DMS114 treated with DMSO at 0.1 percent for 48 hours (cell line): ENCODE measurements at regions not wholly inside any gene's neighbourhood (a gene's known extent, or its start where the extent isn't known, plus 50 kb on each side); places are given as distances from the start of the nearest gene placed in this dataset.
"Not testable (repeated sequence)": the region's sequence is repeated elsewhere in the genome, so short reads cannot be mapped to it uniquely, and the experiment has no call there.

Experiments used
- DNase-seq: peaks from one replicate; lab custom pipeline; 2025; ENCODE audit not compliant: unreplicated experiment; lab: John Stamatoyannopoulos, UW

DNA sequence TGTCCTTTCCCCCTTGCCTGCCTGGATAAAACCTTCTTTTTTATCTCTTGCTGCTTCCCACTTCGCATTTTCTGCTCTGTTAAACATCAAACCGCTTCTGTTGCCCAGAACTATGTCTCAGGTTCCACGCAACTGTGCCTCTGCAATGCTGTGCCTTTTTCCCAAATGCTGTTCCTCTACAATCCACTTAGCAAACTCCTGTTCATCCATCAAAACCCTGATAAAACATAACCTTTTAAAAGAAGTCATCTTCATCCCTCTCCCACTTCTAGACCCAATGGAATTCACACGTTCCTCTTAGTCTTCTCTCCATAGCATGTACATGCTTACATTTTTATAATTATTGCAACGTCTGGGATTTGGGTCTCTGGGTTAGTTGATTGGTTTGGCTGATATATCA, 111.9 kb upstream of the RRN3 start:
- DNase-seq: not testable (repeated sequence)

- not testable (repeated sequence) for DNase-seq
These were observed 110.5 kb upstream of the RRN3 start for GRCh38 chr16:15204571-15204970.

GRCh38 chr16:15192813-15193212, 98.7 kb upstream of the RRN3 start:
- DNase-seq: not testable (repeated sequence)

- not testable (repeated sequence) for DNase-seq
These were observed 98.1 kb upstream of the RRN3 start for GRCh38 chr16:15192197-15192596.

GRCh38 chr16:15189478-15189877, 95.4 kb upstream of the RRN3 start:
- not testable (repeated sequence) for DNase-seq
